Gastrocnemius medialis (tissue), 4 donors: ENCODE measurements at regions not wholly inside any gene's neighbourhood (a gene's known extent, or its start where the extent isn't known, plus 50 kb on each side); places are given as distances from the start of the nearest gene placed in this dataset.

Source experiments
- ATAC-seq, 2 donors: fragments of 150-250 bp; one replicate each; pipeline ENCODE4 v1.9.1; 2016
- DNase-seq, 2 donors: peaks; one replicate each; pipeline ENCODE4 v3.0.0-alpha.2; 2019
- H3K27ac ChIP-seq, 4 donors: fragments of 200-600 bp; sonication (generic); 1 replicate in 1 of 4; 2 replicates in 3 of 4; pipeline ENCODE4 v1.5.1; 2016 to 2018; ENCODE audit warnings: mild to moderate bottlenecking in 2 of 4, moderate library complexity in 1 of 4
- H3K27me3 ChIP-seq, 3 donors: fragments of 200-600 bp; sonication (generic) in 2 of 3; 1 replicate in 1 of 3; 2 replicates in 2 of 3; pipeline versions ENCODE4 v1.5.1 to v1.6.0; 2016 to 2019; ENCODE audit warnings: mild to moderate bottlenecking in 1 of 3, moderate library complexity in 1 of 3
- H3K36me3 ChIP-seq, 2 donors: fragments of 200-600 bp; sonication (generic) in 1 of 2; one replicate each; pipeline ENCODE4 v1.5.1; 2017 to 2018
- H3K4me1 ChIP-seq, 2 donors: fragments of 200-600 bp; sonication (generic) in 1 of 2; one replicate each; pipeline ENCODE4 v1.5.1; 2016 to 2017; ENCODE audit warnings: mild to moderate bottlenecking in 2 of 2
- H3K4me3 ChIP-seq, 4 donors: fragments of 200-600 bp; sonication (generic) in 3 of 4; 1 replicate in 1 of 4; 2 replicates in 3 of 4; pipeline ENCODE4 v1.5.1; 2016 to 2019; ENCODE audit warnings: mild to moderate bottlenecking in 2 of 4
- H3K9me3 ChIP-seq, 3 donors: fragments of 200-600 bp; sonication (generic) in 2 of 3; 1 replicate in 1 of 3; 2 replicates in 2 of 3; pipeline ENCODE4 v1.5.1; 2016 to 2019
- POLR2A ChIP-seq, 2 donors: fragments of 450-650 bp; IDR thresholded peaks; one replicate each; pipeline ENCODE4 v1.6.1; 2017; ENCODE audit warnings: antibody characterized with exemption in 2 of 2, mild to moderate bottlenecking in 2 of 2, moderate library complexity in 2 of 2
- in situ Hi-C, 4 donors: fragments of 200-750 bp; cut with MboI; loops; one replicate each; pipeline versions ENCODE4 v1.15.0 to v1.8.0; 2017; ENCODE audit warnings: low sequenced_read_pairs in 4 of 4
- intact Hi-C: fragments of 100-400 bp; cut with DNase I; formaldehyde crosslinking; loops from one replicate; pipeline ENCODE4 v1.15.1; 2023; ENCODE audit warnings: low total_unique reads
- TF ChIP-seq, protein P1 (sequence below), 5 experiments: fragments of 450-650 bp in 3 of 5; fragments of 200-600 bp in 2 of 5; sonication (generic) in 2 of 5; IDR thresholded peaks in 4 of 5; conservative IDR thresholded peaks in 1 of 5; 1 replicate in 4 of 5; 2 replicates in 1 of 5; pipeline ENCODE4 v1.5.1; 2016 to 2019; ENCODE audit warnings: antibody characterized with exemption in 5 of 5, mild to moderate bottlenecking in 3 of 5, moderate library complexity in 3 of 5

DNA sequence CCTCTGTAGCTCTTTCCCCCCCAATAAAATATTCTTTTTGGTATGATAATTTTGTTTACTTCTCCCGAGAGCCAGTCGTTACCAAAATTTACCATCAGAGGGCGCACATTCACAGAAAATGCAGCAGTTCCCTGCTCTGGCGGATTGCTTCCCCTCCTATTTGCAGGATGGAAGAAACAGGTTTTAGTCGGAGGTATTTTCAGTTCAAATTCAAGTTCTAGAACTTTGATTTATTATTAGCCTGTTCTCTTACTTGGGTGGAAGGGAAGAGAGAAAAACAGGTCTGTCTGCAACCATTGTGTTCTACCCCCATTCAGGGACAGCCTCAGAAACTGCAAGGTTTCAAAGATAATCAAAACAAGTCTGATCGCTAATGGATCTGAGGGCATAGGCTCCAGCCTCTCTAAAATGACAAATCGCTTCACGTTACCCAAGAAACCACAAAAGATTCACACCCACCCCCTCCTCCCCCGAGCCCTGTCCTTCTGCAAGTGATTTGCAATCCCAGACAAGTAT is 263.8 kb upstream of the RPS6KA3 start:
- Histone ChIP-seq H3K4me1 (peaks cover 0 to 9% of the 10 kb centered on the region in 2 donors), H3K9me3 (no peaks in the 10 kb centered on the region), H3K27ac (no peak overlapping the region), H3K27me3 (no peaks in the 10 kb centered on the region), H3K36me3 (no peaks in the 10 kb centered on the region), H3K4me3 (peak overlapping the region in 3 of 4 donors; percentile 4 to 6 (median 5))
- DNase-seq (peak in 1 of 2 donors; percentile 23), ATAC-seq (peak; percentile 33 to 62)
- in situ Hi-C loops = loop anchor here in 2 of 4 donors (25.0 kb wide), 1 partner anchor 957 kb away; no protein-coding TSS in a partner anchor
- intact Hi-C loops = loop anchor here (2.0 kb wide), 2 partner anchors 948 to 1194 kb away; no protein-coding TSS in a partner anchor
- TF ChIP-seq, protein P1, sequence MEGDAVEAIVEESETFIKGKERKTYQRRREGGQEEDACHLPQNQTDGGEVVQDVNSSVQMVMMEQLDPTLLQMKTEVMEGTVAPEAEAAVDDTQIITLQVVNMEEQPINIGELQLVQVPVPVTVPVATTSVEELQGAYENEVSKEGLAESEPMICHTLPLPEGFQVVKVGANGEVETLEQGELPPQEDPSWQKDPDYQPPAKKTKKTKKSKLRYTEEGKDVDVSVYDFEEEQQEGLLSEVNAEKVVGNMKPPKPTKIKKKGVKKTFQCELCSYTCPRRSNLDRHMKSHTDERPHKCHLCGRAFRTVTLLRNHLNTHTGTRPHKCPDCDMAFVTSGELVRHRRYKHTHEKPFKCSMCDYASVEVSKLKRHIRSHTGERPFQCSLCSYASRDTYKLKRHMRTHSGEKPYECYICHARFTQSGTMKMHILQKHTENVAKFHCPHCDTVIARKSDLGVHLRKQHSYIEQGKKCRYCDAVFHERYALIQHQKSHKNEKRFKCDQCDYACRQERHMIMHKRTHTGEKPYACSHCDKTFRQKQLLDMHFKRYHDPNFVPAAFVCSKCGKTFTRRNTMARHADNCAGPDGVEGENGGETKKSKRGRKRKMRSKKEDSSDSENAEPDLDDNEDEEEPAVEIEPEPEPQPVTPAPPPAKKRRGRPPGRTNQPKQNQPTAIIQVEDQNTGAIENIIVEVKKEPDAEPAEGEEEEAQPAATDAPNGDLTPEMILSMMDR (IDR thresholded peaks at IDR 0.05 in 4 of 5, conservative IDR thresholded peaks at IDR 0.05 in 1 of 5) = peak; percentile 51 to 74 (median 55)
- no peak for TF ChIP-seq POLR2A (IDR thresholded peaks at IDR 0.05)

DNA sequence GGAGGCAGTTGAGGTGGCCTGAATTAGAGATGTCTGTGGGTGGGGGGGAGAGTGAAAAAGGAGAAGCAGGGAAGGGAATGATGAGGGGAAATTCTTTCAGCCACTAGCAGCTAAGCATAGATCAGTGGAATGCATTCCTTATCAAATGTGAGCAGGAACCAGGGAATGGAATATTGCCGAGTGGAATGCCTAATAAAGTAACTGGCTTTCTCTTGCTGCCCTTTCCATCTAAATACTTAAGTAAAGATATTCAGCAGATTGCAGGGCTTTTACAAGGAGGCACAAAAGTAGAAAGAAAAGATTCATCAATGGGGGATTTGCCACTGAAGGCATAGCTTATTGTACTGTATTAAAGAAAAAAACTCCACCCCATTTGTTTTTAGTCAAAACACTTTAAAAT is 263.0 kb upstream of the RPS6KA3 start:
- Histone ChIP-seq H3K9me3 (no peaks in the 10 kb centered on the region), H3K27me3 (no peaks in the 10 kb centered on the region), H3K4me1 (peaks cover 0 to 9% of the 10 kb centered on the region in 2 donors), H3K4me3 (no peak overlapping the region), H3K36me3 (no peaks in the 10 kb centered on the region), H3K27ac (no peak overlapping the region)
- intact Hi-C loops (loop anchor here (2.0 to 10.0 kb wide), 4 partner anchors 845 to 1665 kb away; partner anchors contain the start of gene CNKSR2), in situ Hi-C loops (loop anchor here in 2 of 4 donors (25.0 kb wide), 1 partner anchor 958 kb away; no protein-coding TSS in a partner anchor)
- ATAC-seq (no peak), DNase-seq (no peak)
- TF ChIP-seq, protein P1 (IDR thresholded peaks at IDR 0.05 in 4 of 5, conservative IDR thresholded peaks at IDR 0.05 in 1 of 5) = no peak
- no peak for TF ChIP-seq POLR2A (IDR thresholded peaks at IDR 0.05)

DNA sequence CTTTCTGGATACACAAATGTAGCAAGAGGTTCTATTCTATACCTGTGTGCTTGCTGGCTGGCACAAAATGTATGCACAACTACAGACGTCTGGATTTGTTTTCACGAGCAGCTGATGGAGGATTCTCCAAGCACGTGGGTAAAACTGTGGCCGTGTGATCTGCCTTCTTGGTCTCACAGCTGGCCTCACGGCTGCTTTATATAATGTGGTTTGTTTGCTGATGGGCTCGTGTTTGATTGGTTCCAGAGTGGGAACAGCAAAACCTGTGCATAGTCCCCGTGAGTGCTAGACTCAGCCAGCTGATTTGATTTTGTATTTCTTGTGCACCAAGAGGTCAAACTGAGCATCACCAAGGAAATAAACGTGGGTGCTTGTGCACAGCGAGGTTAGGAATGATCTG is 262.6 kb upstream of the RPS6KA3 start:
- Histone ChIP-seq H3K27me3 (no peaks in the 10 kb centered on the region), H3K4me1 (peaks cover 0 to 9% of the 10 kb centered on the region in 2 donors), H3K4me3 (no peak overlapping the region), H3K36me3 (no peaks in the 10 kb centered on the region), H3K9me3 (no peaks in the 10 kb centered on the region), H3K27ac (no peak overlapping the region)
- TF ChIP-seq, protein P1 (IDR thresholded peaks at IDR 0.05 in 4 of 5, conservative IDR thresholded peaks at IDR 0.05 in 1 of 5) = no peak
- TF ChIP-seq POLR2A (IDR thresholded peaks at IDR 0.05) = no peak
- ATAC-seq = no peak
- DNase-seq = no peak
- intact Hi-C loops = loop anchor here (10.0 kb wide), 2 partner anchors 846 to 1666 kb away; partner anchors contain the start of gene CNKSR2
- in situ Hi-C loops = loop anchor here in 2 of 4 donors (25.0 kb wide), 1 partner anchor 958 kb away; no protein-coding TSS in a partner anchor

DNA sequence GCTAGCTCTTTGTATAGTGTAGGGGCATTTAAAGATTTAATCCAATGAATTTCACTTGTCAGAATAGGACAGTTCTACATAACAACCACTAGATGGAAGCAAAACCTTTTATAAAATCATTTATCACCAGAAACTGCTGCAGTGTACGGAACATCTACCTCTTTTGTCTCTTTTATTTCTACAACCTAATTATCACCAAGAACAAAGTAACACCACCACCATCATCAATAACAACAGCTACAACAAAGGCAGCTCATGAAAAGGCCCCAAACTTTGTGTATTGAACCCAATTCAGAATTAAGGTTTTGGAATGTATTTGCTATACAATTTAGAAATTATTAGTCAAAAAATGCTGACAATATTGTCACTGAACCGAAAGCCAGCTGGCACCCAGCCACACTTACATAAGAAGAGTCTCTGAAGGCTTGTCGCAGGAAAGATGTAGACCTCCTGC is 260.9 kb upstream of the RPS6KA3 start:
- Histone ChIP-seq H3K9me3 (no peaks in the 10 kb centered on the region), H3K27ac (no peak overlapping the region), H3K36me3 (no peaks in the 10 kb centered on the region), H3K4me3 (no peak overlapping the region), H3K27me3 (no peaks in the 10 kb centered on the region), H3K4me1 (peaks cover 0 to 9% of the 10 kb centered on the region in 2 donors)
- ATAC-seq (peak in 1 of 2 donors; percentile 44), DNase-seq (no peak)
- no peak for TF ChIP-seq POLR2A (IDR thresholded peaks at IDR 0.05)
- TF ChIP-seq, protein P1 (IDR thresholded peaks at IDR 0.05 in 4 of 5, conservative IDR thresholded peaks at IDR 0.05 in 1 of 5) = peak in 4 of 5 experiments; percentile 40 to 67 (median 49)
- in situ Hi-C loops = loop anchor here in 2 of 4 donors (25.0 kb wide), 1 partner anchor 960 kb away; no protein-coding TSS in a partner anchor
- intact Hi-C loops = loop anchor here (10.0 kb wide), 2 partner anchors 847 to 1667 kb away; partner anchors contain the start of gene CNKSR2
